ENCODE measurements at regions not wholly inside any gene's neighbourhood (a gene's known extent, or its start where the extent isn't known, plus 50 kb on each side); places are given as distances from the start of the nearest gene placed in this dataset.
"Not testable (repeated sequence)": the region's sequence is repeated elsewhere in the genome, so short reads cannot be mapped to it uniquely, and the experiment has no call there.

GRCh38 chr13:22915442-22916082 lies 265.2 kb upstream of the SGCG start:
- Histone ChIP-seq H3K9me3 (no peaks in the 10 kb centered on the region), H3K27me3 (no peaks in the 10 kb centered on the region), H3K27ac (peak overlapping the region; percentile 32 to 82 (median 72)), H3K4me3 (peak overlapping the region; percentile 78 to 97), H3K4me1 (peaks cover 0 to 17% (median 0%) of the 10 kb centered on the region in 3 donors), H3K36me3 (no peaks in the 10 kb centered on the region)
- peak in 1 of 4 experiments; percentile 12 for TF ChIP-seq CTCF (IDR thresholded peaks at IDR 0.05)
- no peak for TF ChIP-seq POLR2A (IDR thresholded peaks at IDR 0.05)
- 0% methylated on average over 18 to 23 of the region's 58 CpGs for WGBS, 2 donors (ENCODE audit: low coverage in 1 of 2)
- ATAC-seq = peak; percentile 95

DNA sequence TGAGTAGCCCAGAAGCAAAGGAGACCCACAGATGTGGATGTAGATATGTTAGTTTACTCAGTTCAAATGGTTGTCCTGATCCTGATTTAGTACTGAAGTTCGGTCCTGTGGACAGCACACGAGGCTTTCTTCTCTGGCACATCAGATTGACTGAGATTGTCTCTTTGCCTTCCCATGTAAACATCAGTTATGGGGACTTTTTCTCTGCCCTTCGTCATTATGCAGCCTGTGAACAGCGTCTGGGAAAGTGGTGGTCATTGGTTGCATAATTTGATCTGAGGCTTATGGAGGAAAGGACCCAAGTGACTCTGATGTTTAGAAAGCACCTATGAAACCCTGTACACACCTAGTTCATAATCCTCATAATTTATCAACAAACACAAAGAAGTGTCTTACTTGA lies 264.5 kb upstream of the SGCG start:
- 63 to 69% methylated on average over 3 to 4 of the region's 4 CpGs for WGBS, 2 donors (ENCODE audit: low coverage in 1 of 2)
- H3K36me3 ChIP-seq, H3K9me3 ChIP-seq, H3K27me3 ChIP-seq, ATAC-seq: not testable (repeated sequence)
- Histone ChIP-seq H3K4me3 (peak overlapping the region in 1 of 2 donors; percentile 78), H3K4me1 (peaks cover 0 to 17% (median 0%) of the 10 kb centered on the region in 3 donors), H3K27ac (peak overlapping the region in 1 of 4 donors; percentile 82)

DNA sequence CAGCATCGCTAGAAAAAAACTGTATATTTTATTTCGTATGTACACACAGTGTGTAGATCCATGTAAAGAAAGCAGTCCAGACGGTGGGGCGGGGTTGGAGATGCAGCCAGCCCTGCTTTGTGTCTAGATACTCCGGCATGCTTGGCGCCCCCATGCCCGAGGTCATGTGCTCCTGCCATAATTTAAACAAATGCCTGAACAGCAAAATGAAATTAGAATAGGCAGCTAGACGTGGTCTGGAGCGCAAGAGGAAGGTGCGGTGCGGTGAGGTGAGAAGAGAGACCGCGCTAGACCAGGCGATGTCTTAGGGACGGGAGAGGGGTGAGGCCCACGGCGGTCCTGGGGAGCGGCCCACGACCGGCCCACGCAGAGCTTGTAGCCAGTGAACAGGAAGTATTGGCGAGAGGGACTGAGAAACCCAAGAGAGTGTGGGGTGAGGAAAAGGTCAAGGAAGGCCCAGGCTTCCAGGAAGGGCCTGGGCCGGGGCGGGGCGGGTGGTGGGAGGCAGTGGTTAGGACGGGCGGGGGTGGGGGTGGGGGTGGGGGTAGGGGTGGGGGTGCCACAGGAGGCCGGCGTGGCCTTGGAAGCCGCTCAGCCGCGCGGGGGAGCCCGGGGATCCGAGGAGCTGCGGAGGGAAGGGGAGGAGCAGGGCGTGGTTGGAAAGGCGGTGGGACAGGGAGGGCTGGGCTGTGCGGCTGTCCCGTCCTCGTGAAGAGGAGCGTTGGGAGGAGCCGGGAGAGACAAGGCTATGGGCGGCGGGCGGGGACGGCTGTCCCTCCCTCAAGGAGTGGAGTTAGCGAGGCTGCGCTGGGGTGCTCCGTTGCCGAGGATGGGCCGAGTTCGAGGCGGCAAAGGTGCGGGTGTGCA lies 254.7 kb upstream of the SGCG start:
- H3K4me3 ChIP-seq = peak overlapping the region; percentile 29 to 67
- no peaks in the 10 kb centered on the region for H3K27me3 ChIP-seq
- peaks cover 0 to 18% (median 0%) of the 10 kb centered on the region in 3 donors for H3K4me1 ChIP-seq
- H3K27ac ChIP-seq = peak overlapping the region in 3 of 4 donors; percentile 72 to 82 (median 82)
- ATAC-seq = peak; percentile 96
- WGBS, 2 donors (ENCODE audit: low coverage in 1 of 2) = 17 to 36% methylated on average over 6 to 22 of the region's 55 CpGs
- TF ChIP-seq CTCF (IDR thresholded peaks at IDR 0.05) (peak in 1 of 4 experiments; percentile 32), POLR2AphosphoS5 (IDR thresholded peaks at IDR 0.05) (no peak)
- no peaks in the 10 kb centered on the region for H3K36me3 ChIP-seq
- no peaks in the 10 kb centered on the region for H3K9me3 ChIP-seq

- TF ChIP-seq POLR2A (IDR thresholded peaks at IDR 0.05) (no peak), EP300 (IDR thresholded peaks at IDR 0.05) (no peak), CTCF (IDR thresholded peaks at IDR 0.05) (no peak), POLR2AphosphoS5 (IDR thresholded peaks at IDR 0.05) (no peak)
- H3K4me3 ChIP-seq = peak overlapping the region; percentile 29 to 67
- WGBS, 2 donors (ENCODE audit: low coverage in 1 of 2) = 67% methylated on average over 1 of the region's 56 CpGs; no CpG with 5 or more reads in 1 of the 2 donors
- peaks cover 0 to 18% (median 0%) of the 10 kb centered on the region in 3 donors for H3K4me1 ChIP-seq
- H3K9me3 ChIP-seq = no peaks in the 10 kb centered on the region
- peak; percentile 28 for ATAC-seq
- peak overlapping the region in 3 of 4 donors; percentile 72 to 82 (median 82) for H3K27ac ChIP-seq
- no peaks in the 10 kb centered on the region for H3K36me3 ChIP-seq
- no peaks in the 10 kb centered on the region for H3K27me3 ChIP-seq
Observed at GRCh38 chr13:22926748-22927400, 253.9 kb upstream of the SGCG start.

DNA sequence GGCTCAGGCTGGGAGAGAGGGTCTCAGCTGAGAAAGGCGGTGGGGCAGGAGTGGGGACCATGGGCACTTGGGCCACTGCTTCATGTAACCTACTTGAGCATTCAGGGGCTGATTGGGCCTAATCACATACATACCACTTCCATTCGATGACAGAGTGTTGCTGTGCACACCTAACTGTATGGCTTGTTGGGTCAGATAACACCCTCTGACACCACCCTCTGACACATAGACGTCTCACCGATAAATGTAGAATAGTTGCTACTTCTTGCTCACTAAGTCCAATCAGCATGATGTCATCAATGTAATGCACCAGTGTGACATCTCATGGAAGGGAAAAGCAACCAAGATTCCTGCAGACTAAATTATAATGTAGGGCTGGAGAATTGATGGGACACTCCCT lies 252.9 kb upstream of the SGCG start:
- Histone ChIP-seq H3K27ac (peak overlapping the region in 1 of 4 donors; percentile 82), H3K4me1 (peaks cover 0 to 18% (median 0%) of the 10 kb centered on the region in 3 donors)
- not testable (repeated sequence) for H3K27me3 ChIP-seq, ATAC-seq, H3K4me3 ChIP-seq, H3K36me3 ChIP-seq, H3K9me3 ChIP-seq
- WGBS, 2 donors (ENCODE audit: low coverage in 1 of 2) = 100% methylated on average over 1 of the region's 4 CpGs; no CpG with 5 or more reads in 1 of the 2 donors

Measured in gastroesophageal sphincter (tissue), 4 donors.